Mammary epithelial cell (primary cell): ENCODE measurements at regions not wholly inside any gene's neighbourhood (a gene's known extent, or its start where the extent isn't known, plus 50 kb on each side); places are given as distances from the start of the nearest gene placed in this dataset.

Experiments
- EZH2 ChIP-seq: IDR thresholded peaks from 2 replicates; pipeline ENCODE4 v1.6.1; 2012; ENCODE audit warnings: low read length, inconsistent platforms, borderline replicate concordance
- TF ChIP-seq, protein P1 (sequence below), 2 donors: IDR thresholded peaks in 1 of 2; conservative IDR thresholded peaks in 1 of 2; 2 replicates each; pipeline ENCODE4 v1.5.1; 2011 to 2012; ENCODE audit warnings: inconsistent platforms in 2 of 2, low read length in 2 of 2, mild to moderate bottlenecking in 2 of 2, control low read depth in 1 of 2, low read depth in 1 of 2; ENCODE audit not compliant: insufficient read depth in 1 of 2; ENCODE audit errors: extremely low read depth in 1 of 2

DNA sequence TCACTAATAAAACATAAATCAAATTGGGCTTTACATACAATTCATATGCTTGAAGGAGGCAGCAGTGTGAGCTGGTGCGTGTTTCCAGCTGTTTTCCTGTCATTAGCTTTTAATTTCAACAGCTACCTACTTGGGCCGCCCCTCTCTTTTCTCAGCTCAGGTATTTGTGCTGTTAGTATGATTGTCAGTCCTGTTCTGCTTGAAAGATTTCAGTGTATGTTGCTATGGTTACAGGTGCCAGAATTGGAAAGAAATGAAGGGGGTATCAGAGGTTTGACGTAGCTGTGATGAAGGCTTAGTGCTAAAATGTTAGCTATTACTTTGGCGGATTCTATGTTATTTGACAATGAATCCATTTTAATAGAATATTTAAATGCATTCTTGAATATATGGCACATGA, 440.3 kb downstream of the ZIC3 start:
- TF ChIP-seq, protein P1, sequence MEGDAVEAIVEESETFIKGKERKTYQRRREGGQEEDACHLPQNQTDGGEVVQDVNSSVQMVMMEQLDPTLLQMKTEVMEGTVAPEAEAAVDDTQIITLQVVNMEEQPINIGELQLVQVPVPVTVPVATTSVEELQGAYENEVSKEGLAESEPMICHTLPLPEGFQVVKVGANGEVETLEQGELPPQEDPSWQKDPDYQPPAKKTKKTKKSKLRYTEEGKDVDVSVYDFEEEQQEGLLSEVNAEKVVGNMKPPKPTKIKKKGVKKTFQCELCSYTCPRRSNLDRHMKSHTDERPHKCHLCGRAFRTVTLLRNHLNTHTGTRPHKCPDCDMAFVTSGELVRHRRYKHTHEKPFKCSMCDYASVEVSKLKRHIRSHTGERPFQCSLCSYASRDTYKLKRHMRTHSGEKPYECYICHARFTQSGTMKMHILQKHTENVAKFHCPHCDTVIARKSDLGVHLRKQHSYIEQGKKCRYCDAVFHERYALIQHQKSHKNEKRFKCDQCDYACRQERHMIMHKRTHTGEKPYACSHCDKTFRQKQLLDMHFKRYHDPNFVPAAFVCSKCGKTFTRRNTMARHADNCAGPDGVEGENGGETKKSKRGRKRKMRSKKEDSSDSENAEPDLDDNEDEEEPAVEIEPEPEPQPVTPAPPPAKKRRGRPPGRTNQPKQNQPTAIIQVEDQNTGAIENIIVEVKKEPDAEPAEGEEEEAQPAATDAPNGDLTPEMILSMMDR (conservative IDR thresholded peaks at IDR 0.05 in 1 of 2, IDR thresholded peaks at IDR 0.05 in 1 of 2; ENCODE audit: extremely low read depth in 1 of 2, insufficient read depth in 1 of 2, low read depth in 1 of 2, low read length in 2 of 2), result no peak
- TF ChIP-seq EZH2, result no peak
